IPS DF 4.7 (cell line): ENCODE measurements at regions not wholly inside any gene's neighbourhood (a gene's known extent, or its start where the extent isn't known, plus 50 kb on each side); places are given as distances from the start of the nearest gene placed in this dataset.
"Not testable (repeated sequence)": the region's sequence is repeated elsewhere in the genome, so short reads cannot be mapped to it uniquely, and the experiment has no call there.

Experiments
- DNase-seq: peaks from one replicate; pipeline ENCODE4 v3.0.0-alpha.2; 2013; ENCODE audit warnings: low spot score; ENCODE audit errors: extremely low read depth

DNA sequence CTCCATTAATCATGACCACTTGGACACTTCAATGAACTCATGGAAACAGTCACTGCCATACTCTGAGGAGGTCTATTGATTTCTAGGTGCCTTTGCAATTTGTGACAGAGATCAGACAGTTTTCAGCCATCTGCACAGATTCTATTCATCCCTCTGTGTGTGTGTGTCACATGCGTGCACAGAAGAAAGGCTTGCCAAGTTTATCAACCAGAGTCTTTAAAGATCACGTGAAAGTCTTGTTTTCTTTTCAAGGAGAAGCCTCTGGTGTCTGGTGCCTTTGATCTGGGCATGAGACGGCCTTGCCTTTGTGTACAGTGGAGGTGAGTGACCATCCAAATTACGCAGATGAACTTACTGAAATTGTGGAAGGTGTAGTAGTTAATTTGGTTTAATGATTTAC, 164.2 kb downstream of the VAPA start:
- no peak for DNase-seq

DNA sequence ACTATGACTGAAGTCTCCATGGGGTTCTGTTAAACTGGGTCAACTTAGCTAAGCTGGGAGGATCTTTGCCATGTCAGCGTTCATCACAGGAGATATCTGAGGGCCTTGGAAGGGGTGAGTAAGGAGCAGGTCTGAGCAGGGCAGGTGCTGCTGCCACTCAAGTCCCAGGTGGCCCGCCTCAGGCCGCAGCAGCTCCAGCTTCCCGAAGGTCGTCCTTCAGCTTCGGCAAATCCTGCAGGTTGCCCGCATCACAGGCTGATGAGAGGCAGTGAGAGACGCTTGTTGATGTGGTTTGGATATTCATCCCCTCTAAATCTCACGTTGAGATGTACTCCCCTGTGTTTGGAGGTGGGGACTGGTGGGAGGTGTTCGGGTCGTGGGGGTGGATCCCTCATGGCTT, 166.6 kb downstream of the VAPA start:
- DNase-seq = no peak

DNA sequence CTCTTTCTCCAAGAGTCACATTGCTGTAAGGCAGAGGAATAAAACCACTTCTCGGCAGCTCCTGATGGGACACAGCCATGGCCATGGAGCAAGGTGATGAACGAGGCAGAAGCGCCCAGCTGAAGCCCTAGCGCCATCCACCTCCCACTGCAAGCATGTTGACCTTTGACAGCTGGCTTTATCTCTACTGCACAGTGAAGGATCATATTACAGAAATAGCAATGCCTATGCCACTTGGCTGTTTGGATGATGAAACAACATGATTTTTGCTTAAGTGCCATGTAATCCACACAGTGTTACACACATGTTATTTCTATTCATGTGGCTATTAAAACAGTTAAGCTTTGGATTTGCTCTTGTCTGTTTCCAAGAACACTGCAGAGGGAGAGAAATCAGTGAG, 167.7 kb downstream of the VAPA start:
- DNase-seq = no peak

DNA sequence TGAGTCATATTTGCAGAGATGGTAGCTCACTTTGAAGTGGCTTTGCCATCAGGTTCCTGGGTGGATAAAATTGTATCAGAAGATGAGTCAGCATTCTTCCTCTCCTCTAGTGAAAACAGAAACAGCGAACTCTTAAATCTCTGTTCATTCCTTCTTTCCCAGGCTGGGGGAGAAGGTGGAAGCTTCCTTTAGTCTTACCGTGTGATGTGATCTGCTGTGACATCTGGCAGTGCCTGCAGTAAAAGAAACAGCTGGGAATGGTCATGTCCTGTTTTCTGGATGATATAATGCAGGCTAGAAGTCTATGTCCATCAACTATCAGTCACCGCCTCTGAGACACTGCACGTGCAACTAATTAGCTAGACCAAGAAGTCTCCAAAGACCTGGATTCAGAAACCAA, 171.6 kb downstream of the VAPA start:
- no peak for DNase-seq

DNA sequence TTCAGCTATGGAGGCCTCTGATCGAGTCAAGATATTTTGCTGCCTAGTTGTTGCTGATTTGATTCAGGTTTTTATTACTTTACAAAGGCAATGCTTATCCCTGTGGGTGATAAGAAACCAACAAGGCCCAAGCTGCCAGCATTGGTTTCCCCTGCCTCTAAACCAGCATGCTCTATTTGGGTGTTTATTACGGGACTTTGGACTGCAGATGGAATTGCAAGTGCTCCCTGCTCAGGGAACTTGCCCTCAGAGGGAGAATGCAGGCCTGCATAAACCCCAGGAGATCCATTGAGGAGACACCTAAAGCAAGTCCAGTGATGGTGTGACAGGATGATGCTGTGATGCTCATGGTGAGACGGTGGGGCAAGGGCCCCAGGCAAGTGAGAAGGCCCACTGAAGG, 172.1 kb downstream of the VAPA start:
- no peak for DNase-seq

DNA sequence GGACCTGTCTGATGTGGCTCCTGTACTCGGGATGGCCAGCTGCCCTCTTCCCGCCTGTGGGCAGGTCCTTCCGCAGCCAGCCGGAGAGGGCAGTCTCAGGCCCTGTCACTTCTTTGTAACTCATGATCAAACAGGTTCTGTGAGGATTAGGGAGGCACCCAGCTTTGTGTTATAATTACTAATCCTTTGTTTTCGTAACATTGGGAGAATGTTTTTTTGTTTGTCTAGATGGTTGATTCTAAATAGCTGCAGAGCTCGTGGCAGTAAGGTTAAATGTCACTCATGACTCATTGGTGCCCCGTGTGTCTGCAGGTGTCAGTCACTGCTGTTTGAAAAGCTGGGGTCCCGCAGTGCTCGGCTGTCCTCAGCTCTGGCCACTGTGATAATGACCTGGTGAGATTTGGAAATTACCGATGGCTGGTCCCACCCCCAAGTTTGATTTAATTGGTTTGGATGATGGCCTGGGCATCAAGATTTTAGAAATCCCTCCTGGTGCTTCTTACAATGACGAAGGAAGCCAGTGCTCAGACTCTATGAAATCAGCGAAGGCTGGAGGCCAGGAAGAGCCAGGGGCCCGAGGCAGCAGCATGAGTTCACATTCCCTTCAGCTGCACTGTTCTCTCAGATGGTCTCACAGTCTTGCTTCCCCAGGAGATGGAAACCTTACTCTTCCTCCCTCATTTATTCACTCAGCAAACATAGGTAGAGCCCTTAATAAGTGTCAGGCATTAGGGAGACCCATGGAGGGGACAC, 172.8 kb downstream of the VAPA start:
- DNase-seq = no peak

DNA sequence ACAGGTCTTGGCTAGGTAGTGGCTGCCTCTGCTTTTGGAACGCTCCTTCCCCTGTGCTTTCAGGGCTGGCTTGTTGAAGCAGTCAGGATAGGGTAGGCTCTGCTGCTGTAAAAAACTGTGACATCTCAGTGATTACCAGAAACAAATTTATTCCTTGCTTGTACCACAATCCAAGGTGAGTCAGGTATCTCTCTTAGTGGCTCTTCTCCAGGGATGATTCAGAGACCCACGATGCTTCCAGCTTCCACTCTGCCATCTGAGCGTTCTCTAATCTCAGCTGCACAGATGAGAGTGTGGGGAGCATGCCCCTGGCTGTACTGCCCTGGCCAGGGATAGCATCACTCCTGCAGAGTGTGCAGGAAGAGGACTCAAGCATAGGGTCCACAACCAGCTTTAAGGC, 174.9 kb downstream of the VAPA start:
- DNase-seq = no peak

DNA sequence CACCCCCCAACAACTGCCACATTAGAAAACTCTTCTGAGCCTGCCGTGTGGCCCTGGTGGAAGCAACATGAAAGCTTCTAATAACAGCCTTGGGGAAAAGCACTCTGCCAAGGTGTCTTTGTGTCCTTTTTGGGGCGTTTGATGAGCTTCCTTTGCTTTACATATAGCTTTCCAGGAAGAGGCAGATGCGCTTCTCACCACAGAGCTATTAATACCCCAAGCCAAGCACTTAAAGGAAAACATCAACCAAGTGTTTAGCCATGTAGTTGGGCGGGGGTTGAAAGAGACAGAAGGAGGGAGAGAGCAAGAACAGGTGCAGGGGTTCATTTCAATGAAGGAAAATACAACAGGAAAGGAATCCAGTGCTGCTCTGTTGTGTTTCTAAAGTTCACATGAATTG, 176.1 kb downstream of the VAPA start:
- DNase-seq = no peak

DNA sequence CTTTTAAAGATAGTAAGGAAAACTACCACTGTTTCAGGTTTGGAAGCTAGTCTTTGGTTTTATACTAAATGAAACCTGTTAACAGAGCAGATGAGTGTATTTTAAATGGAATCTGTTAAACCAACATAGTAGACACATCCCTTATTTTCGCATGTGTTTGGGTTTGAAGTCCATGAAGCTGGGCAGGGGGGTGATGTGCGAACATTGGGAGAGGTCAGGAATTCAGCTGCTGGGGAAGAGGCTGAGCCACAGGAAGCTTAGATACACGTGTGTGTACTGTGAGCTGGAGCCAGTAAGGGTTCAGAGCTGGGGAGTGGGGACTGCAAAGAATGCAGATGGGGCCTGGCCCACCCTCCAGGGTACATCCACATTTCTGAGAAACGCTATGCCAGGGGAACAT, 176.9 kb downstream of the VAPA start:
- DNase-seq = no peak

DNA sequence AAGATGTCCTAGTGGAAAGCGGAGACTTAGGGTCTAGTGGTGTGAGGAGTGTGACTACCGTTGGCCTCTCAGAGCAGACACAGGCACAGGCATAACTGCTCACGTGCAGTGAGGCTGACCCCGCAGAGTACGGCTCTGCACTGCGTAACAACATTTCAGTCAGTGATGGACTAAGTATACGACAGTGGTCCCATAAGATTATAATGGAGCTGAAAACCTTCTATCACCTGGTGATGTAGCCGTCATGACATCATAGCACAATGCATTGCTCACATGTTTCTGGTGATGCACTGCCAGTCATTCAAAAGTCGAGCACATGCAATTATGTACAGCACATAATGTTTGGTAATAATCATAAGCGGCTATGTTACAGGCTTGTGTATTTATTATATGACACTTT, 179.6 kb downstream of the VAPA start:
- DNase-seq = no peak

DNA sequence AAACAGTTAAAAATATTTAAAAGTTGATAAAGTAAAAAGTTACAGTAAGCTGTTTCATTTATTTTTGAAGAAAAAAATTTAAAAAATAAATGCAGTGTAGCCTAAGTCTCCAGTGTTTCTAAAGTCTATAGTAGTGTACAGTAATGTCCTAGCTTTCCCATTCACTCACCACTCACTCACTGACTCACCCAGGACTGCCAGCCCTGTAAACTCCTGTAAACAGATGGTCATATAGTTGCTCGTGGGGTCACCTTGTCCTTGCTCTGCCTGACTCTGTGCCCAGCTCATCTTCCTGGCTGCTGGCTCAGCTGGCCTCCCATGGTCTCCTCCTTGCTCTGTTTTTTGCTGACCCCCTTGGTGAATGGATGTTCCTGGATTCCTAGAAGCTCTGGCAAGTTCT, 180.3 kb downstream of the VAPA start:
- no peak for DNase-seq

DNA sequence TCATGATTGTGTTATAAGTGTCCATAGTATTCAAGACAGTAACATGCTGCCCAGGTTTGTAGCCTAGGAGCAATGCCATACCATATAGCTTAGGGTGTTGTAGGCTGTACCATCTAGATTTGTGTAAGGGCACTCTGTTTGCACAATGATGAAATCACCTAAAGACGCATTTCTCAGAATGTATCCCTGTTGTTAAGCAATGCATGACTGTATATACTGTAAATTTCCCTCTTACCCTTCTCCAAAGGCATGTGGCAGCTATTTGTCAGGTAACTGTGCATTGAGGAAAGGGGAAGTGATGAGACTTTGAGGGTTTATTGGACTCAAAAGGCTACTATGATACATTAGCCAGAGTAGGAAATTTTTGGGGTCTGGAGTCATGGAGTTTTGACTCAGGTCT, 180.8 kb downstream of the VAPA start:
- DNase-seq = no peak

DNA sequence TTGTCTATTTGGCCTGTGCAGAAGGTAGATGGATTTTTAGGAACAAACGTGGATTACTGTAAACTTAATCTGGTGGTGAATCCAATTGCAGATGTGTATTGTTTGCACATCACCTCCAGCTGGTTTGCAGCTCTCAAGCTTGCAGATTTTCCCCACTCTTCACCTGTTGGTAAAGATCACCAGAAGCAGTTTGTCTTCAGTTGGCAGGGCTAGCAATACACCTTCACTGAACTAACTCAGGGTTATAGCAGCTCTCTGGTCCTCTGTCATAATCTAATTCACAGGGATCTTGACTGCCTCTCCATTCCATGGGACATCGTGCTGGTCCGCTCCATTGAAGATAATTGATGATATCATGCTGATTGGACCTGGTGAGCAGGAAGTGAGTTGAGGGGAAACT, 181.5 kb downstream of the VAPA start:
- no peak for DNase-seq

DNA sequence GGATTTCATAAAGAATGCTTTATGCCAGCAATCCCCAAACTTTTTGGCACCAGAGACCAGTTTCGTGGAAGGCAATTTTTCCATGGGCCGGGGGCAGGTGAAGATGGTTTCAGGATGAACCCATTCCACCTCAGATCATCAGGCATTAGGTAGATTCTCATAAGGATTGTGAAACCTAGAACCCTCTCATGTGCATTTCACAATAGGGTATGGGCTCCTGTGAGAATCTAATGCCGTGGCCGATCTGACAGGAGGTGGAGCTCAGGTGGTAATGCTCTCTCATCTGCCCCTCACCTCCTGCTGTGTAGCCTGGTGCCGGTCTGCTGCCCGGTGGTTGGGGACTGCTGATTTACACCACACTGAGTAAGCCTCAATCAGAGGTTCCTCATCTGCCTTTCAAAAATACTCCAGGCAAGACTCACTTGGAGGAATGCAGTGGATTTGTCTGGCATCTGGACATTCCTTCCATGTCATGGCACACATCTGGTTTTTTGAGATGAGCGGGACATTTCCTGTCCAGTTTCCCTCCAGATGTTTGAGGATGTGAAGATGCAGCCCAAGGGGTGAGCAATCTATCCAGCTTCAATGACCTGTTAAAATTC, 185.8 kb downstream of the VAPA start:
- no peak for DNase-seq

DNA sequence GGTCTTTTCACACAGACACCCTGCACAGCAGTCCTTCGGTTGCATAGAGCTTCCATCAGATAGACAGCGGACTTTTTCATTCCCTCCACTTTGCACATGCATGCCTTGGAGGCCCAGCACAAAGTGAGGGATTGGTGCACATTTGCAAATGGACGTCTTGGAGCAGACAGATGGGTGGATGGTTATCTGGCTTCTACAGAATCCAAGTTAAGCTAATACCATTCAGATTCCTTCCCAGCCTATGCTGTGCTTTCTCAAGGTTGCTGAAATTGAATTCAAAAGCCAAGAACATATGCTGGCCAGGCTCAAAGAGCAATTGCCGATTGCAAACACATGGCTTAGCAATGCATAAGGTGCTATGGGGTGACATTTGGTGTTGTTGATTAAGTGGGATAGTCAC, 186.4 kb downstream of the VAPA start:
- no peak for DNase-seq

DNA sequence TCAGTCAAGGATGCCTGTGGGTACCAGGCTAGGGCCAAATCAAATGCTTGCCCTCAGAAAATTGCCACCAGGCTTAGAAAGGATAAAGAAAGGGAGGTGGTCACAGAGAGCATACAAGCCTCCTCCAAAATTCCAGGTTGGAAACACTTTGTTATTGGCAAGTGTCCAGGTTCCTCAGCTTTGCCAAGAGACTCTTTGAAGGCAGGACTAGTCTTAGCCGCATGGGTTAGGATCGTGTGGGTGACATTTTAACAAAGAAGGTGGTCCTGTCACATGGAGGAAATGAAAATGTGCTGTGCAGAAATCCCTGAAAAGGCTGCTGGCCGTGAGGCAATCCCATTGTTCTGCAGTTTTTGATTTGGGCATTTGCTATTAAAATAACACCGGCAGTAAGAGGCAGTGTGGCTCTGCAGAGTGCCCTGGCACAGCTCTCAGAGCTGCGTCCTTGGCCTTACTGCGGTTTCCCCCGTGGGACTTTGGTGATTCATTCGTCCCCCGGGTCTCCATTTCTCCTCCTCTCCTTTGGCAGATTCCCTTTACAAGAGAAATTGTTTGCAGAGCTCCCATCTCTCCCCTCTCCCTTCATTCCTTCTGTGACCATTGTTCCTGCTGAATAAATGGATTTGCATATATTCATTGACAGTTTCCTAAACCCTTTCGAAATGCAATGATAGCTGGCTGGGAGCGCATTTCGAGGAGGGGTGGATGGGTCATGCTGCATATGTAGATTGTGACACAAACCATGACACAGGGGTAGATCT, 187.3 kb downstream of the VAPA start:
- DNase-seq = no peak

DNA sequence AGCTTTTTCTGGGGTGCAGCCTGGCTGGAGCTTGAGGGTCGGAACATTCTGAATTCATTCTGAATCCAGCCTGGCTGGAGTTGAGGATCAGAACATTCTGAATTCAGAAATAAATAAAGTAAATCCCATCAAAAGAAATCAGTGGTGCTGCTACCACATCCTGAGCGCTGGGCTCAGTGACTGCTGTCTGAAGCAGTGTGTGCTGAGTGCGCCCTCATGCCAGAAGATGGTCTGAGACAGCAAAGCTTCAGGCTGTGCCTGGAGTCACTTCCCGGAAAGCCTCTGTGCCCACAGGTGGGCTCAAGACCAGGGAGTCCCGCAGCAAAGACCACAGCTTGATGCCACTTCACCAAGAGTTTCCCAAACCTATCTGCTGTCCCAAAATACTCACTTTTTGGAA, 187.9 kb downstream of the VAPA start:
- no peak for DNase-seq

DNA sequence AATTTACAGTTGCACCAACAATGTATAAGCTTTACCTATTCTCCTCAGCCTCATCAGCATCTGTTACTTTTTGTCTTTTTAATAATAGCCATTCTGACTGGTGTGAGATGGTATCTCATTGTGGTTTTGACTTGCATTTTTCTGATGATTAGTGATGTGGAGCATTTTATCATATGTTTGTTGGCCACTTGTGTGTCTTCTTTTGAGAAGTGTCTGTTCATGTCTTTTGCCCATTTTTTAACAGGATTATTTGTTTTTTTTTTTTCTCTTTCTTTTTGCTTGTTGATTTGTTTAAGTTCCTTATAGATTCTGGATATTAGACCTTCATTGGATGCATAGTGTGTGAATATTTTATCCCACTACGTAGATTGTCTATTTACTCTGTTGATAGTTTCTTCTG, 191.3 kb downstream of the VAPA start:
- not testable (repeated sequence) for DNase-seq

DNA sequence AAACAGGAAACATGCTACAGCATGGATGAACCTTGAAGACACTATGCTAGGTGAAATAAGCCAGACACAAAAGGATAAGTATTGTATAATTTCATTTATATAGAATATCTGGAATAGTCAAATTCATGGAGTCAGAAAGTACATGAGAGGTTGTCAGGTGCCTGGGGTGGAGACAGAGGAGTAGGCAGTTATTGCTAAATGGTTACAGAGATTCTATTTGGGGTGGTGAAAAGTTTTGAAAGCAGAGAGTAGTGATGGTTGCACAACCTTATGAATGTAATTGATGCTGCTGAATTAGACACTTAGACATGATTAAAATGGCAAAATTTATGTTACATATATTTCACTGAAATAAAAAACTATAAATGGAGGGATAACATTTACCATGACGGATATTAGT, 197.4 kb downstream of the VAPA start:
- no peak for DNase-seq

DNA sequence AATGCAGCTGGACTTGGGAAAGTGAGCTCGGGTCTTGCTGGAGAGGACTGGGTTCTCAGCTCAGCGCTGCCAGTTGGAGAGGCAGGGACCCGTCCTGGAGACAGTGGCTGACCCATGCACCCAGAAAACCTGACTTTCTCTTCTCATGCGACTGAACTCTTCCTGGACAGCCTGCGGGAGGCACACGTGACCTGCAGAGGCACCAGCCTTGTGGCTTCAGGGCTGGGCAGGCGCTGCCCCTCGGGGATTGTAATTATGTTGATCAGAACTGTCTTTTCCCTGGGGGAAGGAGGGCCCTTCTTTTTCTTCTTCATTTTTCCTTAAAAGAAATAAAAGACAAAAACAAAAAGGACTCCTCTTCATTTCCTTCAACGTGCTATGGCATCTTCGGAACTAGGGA, 198.1 kb downstream of the VAPA start:
- DNase-seq = no peak

DNA sequence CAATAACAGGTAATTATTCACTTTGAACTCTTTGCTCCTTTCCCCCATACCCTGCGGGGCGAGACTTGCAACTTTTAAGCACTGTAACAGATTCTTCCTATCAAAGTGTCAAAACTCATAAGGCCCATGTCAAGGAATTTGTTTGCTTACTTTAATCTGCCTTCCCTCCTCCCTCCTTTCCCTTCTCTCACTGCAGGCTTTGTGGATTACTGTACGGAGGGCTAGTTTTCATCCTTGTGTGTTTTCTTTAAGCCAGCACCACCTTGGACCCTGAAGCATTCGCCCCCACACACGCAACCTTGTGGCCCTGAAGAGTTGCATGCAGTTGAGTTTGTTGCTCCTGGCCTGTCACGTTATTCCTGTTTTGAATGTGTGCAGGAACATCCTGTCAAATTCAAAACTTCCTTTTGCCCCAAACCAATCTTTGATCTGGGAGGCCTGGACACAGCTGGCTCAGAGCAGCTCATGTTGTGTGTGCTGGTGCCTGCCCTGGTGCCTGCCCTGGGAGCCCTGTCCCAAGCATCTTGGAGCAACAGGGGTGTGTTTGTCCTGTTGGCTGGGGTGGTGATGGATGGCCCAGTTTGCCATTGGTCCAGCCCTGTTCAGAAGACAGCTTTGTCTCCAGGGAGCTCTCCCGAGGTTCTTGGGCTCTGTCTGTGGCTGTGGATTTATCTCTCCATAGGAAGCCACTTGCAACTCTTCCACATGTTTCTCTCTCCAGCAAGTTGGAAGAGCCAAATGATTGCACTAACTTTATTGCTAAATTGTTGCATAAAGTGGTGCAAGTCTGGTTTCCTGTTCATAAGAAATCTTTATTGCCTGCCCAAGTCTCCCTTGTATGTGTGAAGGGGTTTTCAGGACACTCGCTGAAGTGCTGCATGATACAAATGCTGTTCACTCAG, 199.6 kb downstream of the VAPA start:
- DNase-seq = no peak
